Hindlimb muscle (tissue), 1 donor: ENCODE measurements at regions not wholly inside any gene's neighbourhood (a gene's known extent, or its start where the extent isn't known, plus 50 kb on each side); places are given as distances from the start of the nearest gene placed in this dataset.

Source experiments
- DNase-seq: peaks from one replicate; pipeline ENCODE4 v3.0.0-alpha.2; 2013

- no peak for DNase-seq
These were observed 266.3 kb downstream of the RPLP1 start for GRCh38 chr15:69718916-69719315.

GRCh38 chr15:69719527-69720240 is 267.1 kb downstream of the RPLP1 start:
- DNase-seq: no peak

- DNase-seq: no peak
These were observed 267.9 kb downstream of the RPLP1 start for GRCh38 chr15:69720536-69720935.

- no peak for DNase-seq
These were observed 270.3 kb downstream of the RPLP1 start for GRCh38 chr15:69722924-69723323.

GRCh38 chr15:69723404-69724096 is 270.9 kb downstream of the RPLP1 start:
- DNase-seq: no peak

- no peak for DNase-seq
These were observed 271.7 kb downstream of the RPLP1 start for GRCh38 chr15:69724333-69724732.

GRCh38 chr15:69725275-69725674 is 272.7 kb downstream of the RPLP1 start:
- DNase-seq: no peak

- no peak for DNase-seq
These were observed 273.3 kb downstream of the RPLP1 start for GRCh38 chr15:69725957-69726356.

GRCh38 chr15:69727121-69727924 is 274.7 kb downstream of the RPLP1 start:
- DNase-seq: no peak

- no peak for DNase-seq
These were observed 276.6 kb downstream of the RPLP1 start for GRCh38 chr15:69729167-69729748.

- DNase-seq: no peak
These were observed 277.9 kb downstream of the RPLP1 start for GRCh38 chr15:69730281-69731080.

GRCh38 chr15:69731081-69731330 is 278.4 kb downstream of the RPLP1 start:
- DNase-seq: no peak

- no peak for DNase-seq
These were observed 279.0 kb downstream of the RPLP1 start for GRCh38 chr15:69731581-69731980.

GRCh38 chr15:69732133-69732532 is 279.5 kb downstream of the RPLP1 start:
- no peak for DNase-seq

GRCh38 chr15:69734699-69735098 is 282.1 kb downstream of the RPLP1 start:
- no peak for DNase-seq

GRCh38 chr15:69735121-69735520 is 282.5 kb downstream of the RPLP1 start:
- DNase-seq: peak; percentile 59

- no peak for DNase-seq
These were observed 283.5 kb downstream of the RPLP1 start for GRCh38 chr15:69736161-69736560.

GRCh38 chr15:69737916-69738315 is 285.3 kb downstream of the RPLP1 start:
- DNase-seq: no peak

GRCh38 chr15:69740684-69741083 is 288.1 kb downstream of the RPLP1 start:
- no peak for DNase-seq

- DNase-seq: no peak
These were observed 289.7 kb downstream of the RPLP1 start for GRCh38 chr15:69742361-69742760.

GRCh38 chr15:69743091-69743490 is 290.5 kb downstream of the RPLP1 start:
- DNase-seq: no peak

- no peak for DNase-seq
These were observed 292.0 kb downstream of the RPLP1 start for GRCh38 chr15:69744391-69745162.
